ENCODE measurements at regions not wholly inside any gene's neighbourhood (a gene's known extent, or its start where the extent isn't known, plus 50 kb on each side); places are given as distances from the start of the nearest gene placed in this dataset.

DNA sequence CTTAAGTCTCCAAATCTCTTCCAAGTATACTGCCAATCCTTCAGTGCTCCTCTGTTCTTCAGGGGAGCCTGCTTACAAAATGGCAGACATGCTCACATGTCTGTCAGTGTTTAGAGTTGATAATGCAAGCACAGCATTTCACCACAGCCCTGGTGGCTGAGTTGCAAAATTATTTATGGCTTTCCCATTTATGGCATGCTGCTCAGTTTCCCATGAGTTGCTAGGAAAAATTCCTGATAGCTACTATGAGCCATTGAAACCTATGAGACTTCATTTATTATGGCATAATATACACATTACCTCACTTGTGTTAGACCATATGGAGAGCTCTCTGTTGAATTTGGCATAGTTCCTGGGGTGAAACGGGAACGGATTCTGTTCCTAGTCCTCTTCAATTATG lies 448.7 kb upstream of the TCF4 start:
- TF ChIP-seq EZH2 (IDR thresholded peaks at IDR 0.05) (no peak), FOXP2 (optimal IDR thresholded peaks at IDR 0.05; ENCODE audit: control extremely low read depth, extremely low read length, insufficient read depth) (no peak), POLR2AphosphoS5 (IDR thresholded peaks at IDR 0.05; ENCODE audit: borderline replicate concordance, low read depth, low read length) (no peak)

Data from SK-N-MC (cell line).